MCF 10A (cell line): ENCODE measurements at regions not wholly inside any gene's neighbourhood (a gene's known extent, or its start where the extent isn't known, plus 50 kb on each side); places are given as distances from the start of the nearest gene placed in this dataset.
A peak's percentile ranks its signal among the peaks of the same experiment; 100 is the strongest.

Experiments
- BruUV-seq: library from RNA; stranded (reverse); fragments of 400-500 nt; replicated peaks from 2 replicates; lab custom pipeline; 2021; lab: Mats Ljungman, UMichigan
- CTCF ChIA-PET: fragments of 300-600 bp; sonication (Branson Sonifier 250); formaldehyde crosslinking; extraction: SDS; loops from one replicate; lab custom pipeline; 2021; ENCODE audit warnings: antibody characterized with exemption, inconsistent platforms; lab: Yijun Ruan, JAX
- POLR2A ChIA-PET: fragments of 300-600, 350-650 bp; sonication (Branson Sonifier 250); formaldehyde crosslinking; extraction: SDS; loops from one replicate; lab custom pipeline; 2020; ENCODE audit warnings: antibody characterized with exemption, inconsistent platforms; lab: Yijun Ruan, JAX
- DNase-seq: peaks from one replicate; pipeline ENCODE4 v3.0.0-alpha.2; 2018; ENCODE audit not compliant: unreplicated experiment
- H3K27ac Mint-ChIP-seq: one replicate; pipeline ENCODE4 v1.8.0; 2022; ENCODE audit warnings: mild to moderate bottlenecking, low read depth, mixed read lengths; ENCODE audit not compliant: unreplicated experiment
- H3K27me3 Mint-ChIP-seq: one replicate; pipeline ENCODE4 v1.8.0; 2022; ENCODE audit warnings: mixed read lengths; ENCODE audit not compliant: insufficient read depth, unreplicated experiment
- H3K36me3 Mint-ChIP-seq: one replicate; pipeline ENCODE4 v1.8.0; 2022; ENCODE audit warnings: mild to moderate bottlenecking, moderate library complexity, mixed read lengths; ENCODE audit not compliant: insufficient read depth, unreplicated experiment
- H3K4me1 Mint-ChIP-seq: one replicate; pipeline ENCODE4 v1.8.0; 2022; ENCODE audit warnings: mixed read lengths; ENCODE audit not compliant: insufficient read depth, unreplicated experiment
- H3K4me3 Mint-ChIP-seq: one replicate; pipeline ENCODE4 v1.8.0; 2022; ENCODE audit warnings: mild to moderate bottlenecking, moderate library complexity, mixed read lengths; ENCODE audit not compliant: unreplicated experiment
- H3K9me3 Mint-ChIP-seq: one replicate; pipeline ENCODE4 v1.8.0; 2022; ENCODE audit warnings: mixed read lengths; ENCODE audit not compliant: unreplicated experiment
- intact Hi-C: fragments of 100-400 bp; cut with micrococcal nuclease; formaldehyde crosslinking; loops from 2 replicates; pipeline ENCODE4 v1.14.1; 2022
- TF ChIP-seq, protein P1 (sequence below): fragments of 200-600 bp; IDR thresholded peaks from one replicate; pipeline ENCODE4 v1.8.0; 2022; ENCODE audit warnings: antibody characterized with exemption, mild to moderate bottlenecking; ENCODE audit not compliant: unreplicated experiment

DNA sequence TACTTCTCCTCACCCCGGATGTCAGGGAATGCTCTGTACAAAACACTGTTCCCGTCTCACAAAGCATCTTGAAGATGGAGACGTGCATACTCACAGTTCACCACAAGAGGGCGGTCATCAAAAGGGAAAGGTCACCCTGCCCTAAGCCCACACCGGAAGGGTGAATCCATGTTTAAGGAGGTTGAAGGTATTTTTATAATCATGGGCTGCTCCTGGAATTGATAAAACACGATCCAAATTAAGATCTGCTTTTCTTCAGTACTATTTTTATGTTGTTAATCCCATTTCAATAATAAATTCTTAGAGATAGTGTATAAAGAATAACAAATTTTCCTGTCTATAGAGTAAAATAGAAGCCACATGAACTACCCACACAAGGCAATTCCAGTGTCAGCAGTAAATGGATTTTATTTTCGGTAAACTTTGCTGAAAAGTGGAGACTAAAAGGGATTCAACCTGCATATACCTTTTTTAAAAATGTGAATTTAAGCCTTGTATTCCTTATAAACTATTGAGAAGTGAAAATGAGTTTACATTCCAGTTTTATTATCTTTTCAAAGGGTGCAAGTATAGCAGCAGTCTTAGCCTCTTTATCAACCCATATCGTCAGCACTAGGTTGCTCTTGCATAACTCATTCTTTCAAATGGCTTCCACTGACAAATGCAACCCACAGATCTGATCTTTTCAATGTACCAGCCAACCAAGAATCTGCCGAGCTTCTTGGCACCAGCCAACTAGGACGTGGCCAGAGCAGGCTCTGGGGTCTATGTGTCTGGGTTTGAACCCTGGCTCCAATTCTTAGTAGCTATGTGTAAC is 79.7 kb upstream of the MBOAT1 start:
- Mint-ChIP-seq H3K4me3 (no peak overlapping the region), H3K27ac (no peak overlapping the region), H3K9me3 (no peaks in the 10 kb centered on the region), H3K4me1 (no peaks in the 10 kb centered on the region), H3K27me3 (peaks cover 17% of the 10 kb centered on the region), H3K36me3 (no peaks in the 10 kb centered on the region)
- ChIA-PET CTCF (interaction anchor here (0.6 to 2.8 kb wide), 18 partner anchors 13 to 1011 kb away, joined by 3 to 41 read pairs (median 4); no protein-coding TSS in a partner anchor), POLR2A (interaction anchor here (0.7 kb wide), 1 partner anchor 19 kb away, joined by 3 read pairs; no protein-coding TSS in a partner anchor)
- intact Hi-C loops: loop anchor here (1.0 to 5.0 kb wide), 4 partner anchors 109 to 1295 kb away; partner anchors contain the start of gene E2F3
- BruUV-seq: no TSS peak
- TF ChIP-seq, protein P1, sequence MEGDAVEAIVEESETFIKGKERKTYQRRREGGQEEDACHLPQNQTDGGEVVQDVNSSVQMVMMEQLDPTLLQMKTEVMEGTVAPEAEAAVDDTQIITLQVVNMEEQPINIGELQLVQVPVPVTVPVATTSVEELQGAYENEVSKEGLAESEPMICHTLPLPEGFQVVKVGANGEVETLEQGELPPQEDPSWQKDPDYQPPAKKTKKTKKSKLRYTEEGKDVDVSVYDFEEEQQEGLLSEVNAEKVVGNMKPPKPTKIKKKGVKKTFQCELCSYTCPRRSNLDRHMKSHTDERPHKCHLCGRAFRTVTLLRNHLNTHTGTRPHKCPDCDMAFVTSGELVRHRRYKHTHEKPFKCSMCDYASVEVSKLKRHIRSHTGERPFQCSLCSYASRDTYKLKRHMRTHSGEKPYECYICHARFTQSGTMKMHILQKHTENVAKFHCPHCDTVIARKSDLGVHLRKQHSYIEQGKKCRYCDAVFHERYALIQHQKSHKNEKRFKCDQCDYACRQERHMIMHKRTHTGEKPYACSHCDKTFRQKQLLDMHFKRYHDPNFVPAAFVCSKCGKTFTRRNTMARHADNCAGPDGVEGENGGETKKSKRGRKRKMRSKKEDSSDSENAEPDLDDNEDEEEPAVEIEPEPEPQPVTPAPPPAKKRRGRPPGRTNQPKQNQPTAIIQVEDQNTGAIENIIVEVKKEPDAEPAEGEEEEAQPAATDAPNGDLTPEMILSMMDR: peak; percentile 81
- DNase-seq: peak; percentile 90

DNA sequence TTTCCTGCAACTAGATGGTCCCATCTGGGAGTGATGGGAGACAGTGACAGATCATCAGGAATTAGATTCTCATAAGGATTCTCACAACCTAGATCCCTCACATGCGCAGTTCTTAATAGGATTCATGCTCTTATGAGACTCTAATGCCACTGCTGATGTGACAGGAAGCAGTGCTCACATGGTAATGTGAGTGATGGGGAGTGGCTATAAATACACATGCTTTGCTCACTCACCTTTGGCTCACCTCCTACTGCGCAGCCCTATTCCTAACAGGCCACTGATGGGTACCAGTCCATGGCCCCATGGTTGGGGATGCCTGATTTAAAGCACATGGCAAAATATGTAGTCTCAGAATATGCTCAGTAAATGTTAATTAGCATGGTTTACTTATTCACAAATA is 80.6 kb upstream of the MBOAT1 start:
- Mint-ChIP-seq H3K9me3 (no peaks in the 10 kb centered on the region), H3K4me1 (no peaks in the 10 kb centered on the region), H3K36me3 (no peaks in the 10 kb centered on the region), H3K4me3 (no peak overlapping the region), H3K27ac (no peak overlapping the region), H3K27me3 (peaks cover 20% of the 10 kb centered on the region)
- ChIA-PET POLR2A (no interaction called here), CTCF (interaction anchor here (0.6 to 2.0 kb wide), 12 partner anchors 14 to 1010 kb away, joined by 3 to 14 read pairs (median 4); no protein-coding TSS in a partner anchor)
- intact Hi-C loops: loop anchor here (5.0 kb wide), 1 partner anchor 1294 kb away; no protein-coding TSS in a partner anchor
- TF ChIP-seq, protein P1: no peak
- BruUV-seq: no TSS peak
- DNase-seq: no peak

DNA sequence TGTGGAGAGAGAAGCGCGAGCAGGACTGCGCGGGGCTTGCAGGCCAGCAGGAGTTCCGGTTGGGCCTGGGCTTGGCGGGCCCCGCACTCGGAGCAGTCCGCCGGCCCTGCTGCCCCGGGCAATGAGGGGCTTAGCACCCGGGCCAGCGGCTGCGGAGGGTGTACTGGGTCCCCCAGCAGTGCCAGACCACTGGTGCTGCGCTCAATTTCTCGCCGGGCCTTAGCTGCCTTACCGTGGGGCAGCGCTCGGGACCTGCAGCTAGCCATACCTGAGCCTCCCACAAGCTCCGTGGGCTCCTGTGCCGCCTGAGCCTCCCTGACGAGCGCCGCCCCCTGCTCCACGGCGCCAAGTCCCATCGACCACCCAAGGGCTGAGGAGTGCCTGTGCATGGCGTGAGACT is 89.0 kb upstream of the MBOAT1 start:
- ChIA-PET POLR2A (no interaction called here), CTCF (interaction anchor here (0.7 kb wide), 1 partner anchor 10 kb away, joined by 3 read pairs; no protein-coding TSS in a partner anchor)
- Mint-ChIP-seq H3K4me1 (no peaks in the 10 kb centered on the region), H3K36me3 (no peaks in the 10 kb centered on the region), H3K27ac (no peak overlapping the region), H3K27me3 (peaks cover 10% of the 10 kb centered on the region), H3K4me3 (no peak overlapping the region), H3K9me3 (no peaks in the 10 kb centered on the region)
- TF ChIP-seq, protein P1: no peak
- DNase-seq: no peak
- no TSS peak for BruUV-seq
- intact Hi-C loops: no loop called here

DNA sequence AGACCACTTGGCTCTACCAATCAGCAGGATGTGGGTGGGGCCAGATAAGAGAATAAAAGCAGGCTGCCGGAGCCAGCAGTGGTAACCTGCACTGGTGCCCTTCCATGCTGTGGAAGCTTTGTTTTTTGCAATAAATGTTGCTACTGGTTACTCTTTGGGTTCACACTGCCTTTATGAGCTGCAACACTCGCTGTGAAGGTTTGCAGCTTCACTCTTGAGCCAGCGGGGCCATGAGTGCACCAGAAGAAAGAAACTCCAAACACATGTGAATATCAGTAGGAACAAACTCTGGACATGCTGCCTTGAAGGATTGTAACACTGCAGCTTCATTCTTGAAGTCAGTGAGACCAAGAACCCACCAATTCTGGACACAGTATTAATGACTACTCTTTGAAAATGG is 89.9 kb upstream of the MBOAT1 start:
- no peak overlapping the region for H3K4me3 Mint-ChIP-seq
- DNase-seq: no peak
- no peaks in the 10 kb centered on the region for H3K36me3 Mint-ChIP-seq
- POLR2A ChIA-PET: no interaction called here
- CTCF ChIA-PET: interaction anchor here (0.7 to 0.8 kb wide), 2 partner anchors 14 kb away, joined by 3 read pairs; no protein-coding TSS in a partner anchor
- no peaks in the 10 kb centered on the region for H3K4me1 Mint-ChIP-seq
- no peaks in the 10 kb centered on the region for H3K9me3 Mint-ChIP-seq
- intact Hi-C loops: no loop called here
- H3K27ac Mint-ChIP-seq: no peak overlapping the region
- peaks cover under 1% of the 10 kb centered on the region for H3K27me3 Mint-ChIP-seq
- TF ChIP-seq, protein P1: no peak
- no TSS peak for BruUV-seq
